Endodermal cell (in vitro differentiated cells): ENCODE measurements at regions not wholly inside any gene's neighbourhood (a gene's known extent, or its start where the extent isn't known, plus 50 kb on each side); places are given as distances from the start of the nearest gene placed in this dataset.

Experiments used
- DNase-seq: peaks from one replicate; pipeline ENCODE4 v3.0.0-alpha.2; 2017
- H3K27ac ChIP-seq: 2 replicates; pipeline ENCODE4 v1.5.1; 2013; ENCODE audit warnings: mild to moderate bottlenecking, low read depth, low read length, moderate library complexity
- H3K27me3 ChIP-seq: 2 replicates; pipeline ENCODE4 v1.6.1; 2013; ENCODE audit warnings: mild to moderate bottlenecking, low read length, moderate library complexity; ENCODE audit not compliant: insufficient read depth, control insufficient read depth, poor library complexity, severe bottlenecking
- H3K36me3 ChIP-seq: 2 replicates; pipeline ENCODE4 v1.7.0; 2013; ENCODE audit warnings: mild to moderate bottlenecking, low read length, moderate library complexity; ENCODE audit not compliant: control insufficient read depth, insufficient read depth
- H3K4me1 ChIP-seq: one replicate; pipeline ENCODE4 v1.7.0; 2013; ENCODE audit warnings: low read length; ENCODE audit not compliant: control insufficient read depth, insufficient read depth
- H3K4me3 ChIP-seq: 2 replicates; pipeline ENCODE4 v1.5.1; 2013; ENCODE audit warnings: mild to moderate bottlenecking, low read length, moderate library complexity
- H3K9ac ChIP-seq: 2 replicates; pipeline ENCODE4 v1.6.1; 2013; ENCODE audit warnings: mild to moderate bottlenecking, low read length, moderate library complexity; ENCODE audit not compliant: poor library complexity, severe bottlenecking; ENCODE audit errors: extremely low read depth
- H3K9me3 ChIP-seq: 2 replicates; pipeline ENCODE4 v1.6.1; 2013; ENCODE audit warnings: mild to moderate bottlenecking, low read length, moderate library complexity; ENCODE audit not compliant: control insufficient read depth
- H3K27ac Mint-ChIP-seq: 2 replicates; pipeline ENCODE4 v1.8.0; 2020; ENCODE audit warnings: mixed read lengths
- H3K27me3 Mint-ChIP-seq: 2 replicates; pipeline ENCODE4 v1.8.0; 2021; ENCODE audit warnings: mild to moderate bottlenecking, mixed read lengths; ENCODE audit not compliant: insufficient read depth
- H3K36me3 Mint-ChIP-seq: 2 replicates; pipeline ENCODE4 v1.8.0; 2020; ENCODE audit warnings: low read depth, mixed read lengths
- H3K4me1 Mint-ChIP-seq: 2 replicates; pipeline ENCODE4 v1.8.0; 2020; ENCODE audit warnings: mixed read lengths
- H3K4me3 Mint-ChIP-seq: 2 replicates; pipeline ENCODE4 v1.8.0; 2020; ENCODE audit warnings: mild to moderate bottlenecking, moderate library complexity, mixed read lengths
- H3K9me3 Mint-ChIP-seq: 2 replicates; pipeline ENCODE4 v1.8.0; 2020; ENCODE audit warnings: mild to moderate bottlenecking, mixed read lengths
- WGBS, 2 experiments: methylation state at CpG; one replicate each; pipeline versions ENCODE4 v1.1.5 to v1.1.7; 2013; ENCODE audit warnings: missing lambda C conversion rate in 2 of 2, mixed read lengths in 1 of 2; ENCODE audit not compliant: insufficient coverage in 1 of 2, insufficient read length in 1 of 2; 5-methylcytosine and 5-hydroxymethylcytosine counted together
- TF ChIP-seq, protein P1 (sequence below): fragments of 200-600 bp; sonication (generic); conservative IDR thresholded peaks from 2 replicates; pipeline ENCODE4 v1.5.0; 2021; ENCODE audit warnings: antibody characterized with exemption, mild to moderate bottlenecking

GRCh38 chr9:124124729-124125650, 113.4 kb downstream of the LHX2 start:
- TF ChIP-seq, protein P1, sequence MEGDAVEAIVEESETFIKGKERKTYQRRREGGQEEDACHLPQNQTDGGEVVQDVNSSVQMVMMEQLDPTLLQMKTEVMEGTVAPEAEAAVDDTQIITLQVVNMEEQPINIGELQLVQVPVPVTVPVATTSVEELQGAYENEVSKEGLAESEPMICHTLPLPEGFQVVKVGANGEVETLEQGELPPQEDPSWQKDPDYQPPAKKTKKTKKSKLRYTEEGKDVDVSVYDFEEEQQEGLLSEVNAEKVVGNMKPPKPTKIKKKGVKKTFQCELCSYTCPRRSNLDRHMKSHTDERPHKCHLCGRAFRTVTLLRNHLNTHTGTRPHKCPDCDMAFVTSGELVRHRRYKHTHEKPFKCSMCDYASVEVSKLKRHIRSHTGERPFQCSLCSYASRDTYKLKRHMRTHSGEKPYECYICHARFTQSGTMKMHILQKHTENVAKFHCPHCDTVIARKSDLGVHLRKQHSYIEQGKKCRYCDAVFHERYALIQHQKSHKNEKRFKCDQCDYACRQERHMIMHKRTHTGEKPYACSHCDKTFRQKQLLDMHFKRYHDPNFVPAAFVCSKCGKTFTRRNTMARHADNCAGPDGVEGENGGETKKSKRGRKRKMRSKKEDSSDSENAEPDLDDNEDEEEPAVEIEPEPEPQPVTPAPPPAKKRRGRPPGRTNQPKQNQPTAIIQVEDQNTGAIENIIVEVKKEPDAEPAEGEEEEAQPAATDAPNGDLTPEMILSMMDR = no peak
- no peak for DNase-seq

DNA sequence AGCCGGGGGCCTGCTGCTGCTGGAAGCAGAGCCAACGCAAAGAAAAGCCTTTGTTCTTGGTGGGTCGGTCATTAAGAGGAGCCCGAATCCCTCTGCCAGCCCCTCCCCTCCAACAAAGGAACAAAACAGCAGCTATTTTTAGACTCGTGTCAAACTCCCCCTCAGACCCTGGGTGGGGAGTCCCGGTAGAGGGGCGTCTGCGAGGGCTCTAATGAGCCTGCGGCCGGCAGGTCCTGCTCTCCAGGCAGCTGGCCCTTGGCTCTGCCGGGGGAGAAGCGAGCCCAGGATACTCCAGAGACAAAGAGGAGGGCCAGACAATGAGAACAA, 114.0 kb downstream of the LHX2 start:
- no peak overlapping the region for H3K4me3 Mint-ChIP-seq
- H3K36me3 ChIP-seq = no peaks in the 10 kb centered on the region
- no peak overlapping the region for H3K9ac ChIP-seq
- no peaks in the 10 kb centered on the region for H3K27me3 Mint-ChIP-seq
- no peak overlapping the region for H3K27ac Mint-ChIP-seq
- WGBS, 2 experiments = 40 to 50% methylated on average over 7 to 12 of the region's 12 CpGs
- peak overlapping the region; percentile 71 for H3K27ac ChIP-seq
- DNase-seq = peak; percentile 63
- TF ChIP-seq, protein P1 = no peak
- H3K9me3 Mint-ChIP-seq = no peaks in the 10 kb centered on the region
- H3K36me3 Mint-ChIP-seq = no peaks in the 10 kb centered on the region
- H3K27me3 ChIP-seq = no peaks in the 10 kb centered on the region
- H3K9me3 ChIP-seq = no peaks in the 10 kb centered on the region
- no peak overlapping the region for H3K4me3 ChIP-seq
- H3K4me1 ChIP-seq = peaks cover 5% of the 10 kb centered on the region
- peaks cover 5% of the 10 kb centered on the region for H3K4me1 Mint-ChIP-seq

More at GRCh38 chr9:124124729-124125650, 113.4 kb downstream of the LHX2 start:
- H3K4me1 ChIP-seq = peaks cover 5% of the 10 kb centered on the region
- peaks cover 5% of the 10 kb centered on the region for H3K4me1 Mint-ChIP-seq
- H3K9ac ChIP-seq = no peak overlapping the region
- H3K27me3 ChIP-seq = no peaks in the 10 kb centered on the region
- H3K27me3 Mint-ChIP-seq = no peaks in the 10 kb centered on the region
- H3K4me3 Mint-ChIP-seq = no peak overlapping the region
- peak overlapping the region; percentile 5 for H3K27ac Mint-ChIP-seq
- H3K4me3 ChIP-seq = no peak overlapping the region
- no peaks in the 10 kb centered on the region for H3K9me3 Mint-ChIP-seq
- H3K36me3 Mint-ChIP-seq = no peaks in the 10 kb centered on the region
- WGBS, 2 experiments = 86 to 91% methylated on average over 14 to 19 of the region's 19 CpGs
- H3K9me3 ChIP-seq = no peaks in the 10 kb centered on the region
- no peaks in the 10 kb centered on the region for H3K36me3 ChIP-seq
- H3K27ac ChIP-seq = peak overlapping the region; percentile 71

GRCh38 chr9:124126648-124127646, 115.4 kb downstream of the LHX2 start:
- no peak overlapping the region for H3K4me3 ChIP-seq
- H3K9me3 ChIP-seq = no peaks in the 10 kb centered on the region
- no peaks in the 10 kb centered on the region for H3K27me3 ChIP-seq
- peak; percentile 95 for DNase-seq
- H3K27me3 Mint-ChIP-seq = no peaks in the 10 kb centered on the region
- H3K4me1 ChIP-seq = peaks cover 5% of the 10 kb centered on the region
- TF ChIP-seq, protein P1 = peak; percentile 99
- H3K9me3 Mint-ChIP-seq = no peaks in the 10 kb centered on the region
- H3K4me3 Mint-ChIP-seq = no peak overlapping the region
- no peaks in the 10 kb centered on the region for H3K36me3 Mint-ChIP-seq
- 39 to 55% methylated on average over 8 to 19 of the region's 19 CpGs for WGBS, 2 experiments
- H3K27ac Mint-ChIP-seq = no peak overlapping the region
- H3K27ac ChIP-seq = no peak overlapping the region
- no peak overlapping the region for H3K9ac ChIP-seq
- no peaks in the 10 kb centered on the region for H3K36me3 ChIP-seq
- H3K4me1 Mint-ChIP-seq = peaks cover 5% of the 10 kb centered on the region
